ENCODE measurements at regions not wholly inside any gene's neighbourhood (a gene's known extent, or its start where the extent isn't known, plus 50 kb on each side); places are given as distances from the start of the nearest gene placed in this dataset.
"Not testable (repeated sequence)": the region's sequence is repeated elsewhere in the genome, so short reads cannot be mapped to it uniquely, and the experiment has no call there.

DNA sequence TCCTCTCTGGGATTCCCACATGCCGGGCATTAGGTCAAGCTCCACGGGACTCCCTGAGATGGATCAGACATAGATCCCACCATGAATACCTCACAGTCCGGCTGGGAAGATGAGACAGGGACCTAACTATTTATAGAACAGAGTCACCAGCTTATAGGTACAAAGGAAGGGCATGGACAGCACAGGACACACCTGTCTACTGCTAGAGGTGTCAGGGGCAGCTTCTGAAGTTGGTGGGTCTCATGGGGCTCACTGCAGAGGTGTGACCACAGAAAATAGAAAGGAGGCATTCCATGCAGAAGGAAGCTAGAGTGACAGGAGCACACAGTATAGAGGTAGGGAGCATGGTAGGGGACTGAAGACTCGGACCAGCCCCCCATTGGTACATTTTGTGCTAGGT, 1722.4 kb downstream of the SPATA31A7 start:
- not testable (repeated sequence) for H3K18ac ChIP-seq (ENCODE audit: insufficient read length, low read depth, low read length); H4K5ac ChIP-seq (ENCODE audit: insufficient read length, low read depth, low read length); H2AFZ ChIP-seq (ENCODE audit: low read length); H3K27me3 ChIP-seq (ENCODE audit: insufficient read depth, low read length); H3K27ac Mint-ChIP-seq; H3K23ac ChIP-seq (ENCODE audit: insufficient read length, low read depth, low read length); H4K8ac ChIP-seq (replicated peaks; ENCODE audit: insufficient read length, low read depth, low read length); H3K4me1 Mint-ChIP-seq; H2BK20ac ChIP-seq (ENCODE audit: low read depth, low read length, poor library complexity, severe bottlenecking); DNase-seq; H2BK5ac ChIP-seq (ENCODE audit: insufficient read length, low read length); H3T11ph ChIP-seq (ENCODE audit: low read length); H3K9ac ChIP-seq (ENCODE audit: extremely low read depth, insufficient read length, low read length); H2BK12ac ChIP-seq (ENCODE audit: insufficient read length, low read depth, low read length); H2BK120ac ChIP-seq (ENCODE audit: low read depth, low read length, poor library complexity, severe bottlenecking); H3K4me2 ChIP-seq (ENCODE audit: insufficient read depth, insufficient read length, low read length); H2BK15ac ChIP-seq (ENCODE audit: low read depth, low read length); H3K9me3 ChIP-seq (ENCODE audit: control insufficient read depth, low read depth, low read length); H4K91ac ChIP-seq (ENCODE audit: insufficient read length, low read depth, low read length); H3K4ac ChIP-seq (ENCODE audit: low read depth, low read length); H3K4me3 Mint-ChIP-seq; H3K36me3 Mint-ChIP-seq (ENCODE audit: insufficient read depth in 1 of 3, low read depth in 3 of 3); H3K27ac ChIP-seq (ENCODE audit: insufficient read length, low read depth, low read length); H3K23me2 ChIP-seq (ENCODE audit: insufficient read length, low read depth, low read length, poor library complexity, severe bottlenecking); H3K4me1 ChIP-seq (ENCODE audit: insufficient read depth, low read length); H3K14ac ChIP-seq (ENCODE audit: insufficient read depth, low read length); H4K20me1 ChIP-seq (ENCODE audit: control insufficient read depth, insufficient read depth, insufficient read length); H3K79me2 ChIP-seq (ENCODE audit: insufficient read depth, low read length); H3K79me1 ChIP-seq (ENCODE audit: insufficient read depth, low read depth, low read length, poor library complexity, severe bottlenecking); H3K9me3 Mint-ChIP-seq; H3K56ac ChIP-seq (ENCODE audit: insufficient read length, low read depth, low read length); H2AK5ac ChIP-seq (ENCODE audit: insufficient read length, low read length)
- WGBS (ENCODE audit: extremely low coverage, insufficient read length, low lambda C conversion rate): no CpG with 5 or more reads among the region's 4 CpGs
- H3K27me3 Mint-ChIP-seq (ENCODE audit: low read depth): peaks cover 15% of the 10 kb centered on the region

DNA sequence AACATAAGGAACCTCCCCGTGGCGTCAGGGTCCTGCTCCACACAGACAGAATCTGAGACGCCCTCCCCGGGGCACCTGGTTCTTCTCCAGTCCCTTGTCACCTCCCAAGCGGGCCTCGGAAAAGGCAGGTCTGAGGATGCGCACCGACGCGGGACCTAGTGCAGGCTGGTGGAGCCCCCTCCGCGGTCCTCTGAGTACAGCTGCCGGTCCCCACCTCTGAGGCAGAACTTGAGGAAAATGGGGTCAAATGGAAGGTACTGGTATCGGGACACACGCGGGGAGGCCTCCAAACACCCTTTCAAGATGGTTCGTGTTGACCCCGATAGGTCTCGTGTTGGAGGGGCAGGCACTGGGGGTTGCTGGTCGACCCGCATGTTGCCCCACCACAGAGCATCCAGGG, 1725.3 kb downstream of the SPATA31A7 start:
- H2BK15ac ChIP-seq (ENCODE audit: low read depth, low read length); H3K4me3 Mint-ChIP-seq; H3K79me2 ChIP-seq (ENCODE audit: insufficient read depth, low read length); H3K36me3 Mint-ChIP-seq (ENCODE audit: insufficient read depth in 1 of 3, low read depth in 3 of 3); H3K9me3 Mint-ChIP-seq; H2AFZ ChIP-seq (ENCODE audit: low read length); H3K27ac ChIP-seq (ENCODE audit: insufficient read length, low read depth, low read length); H3K4me1 ChIP-seq (ENCODE audit: insufficient read depth, low read length); H4K91ac ChIP-seq (ENCODE audit: insufficient read length, low read depth, low read length); H2BK120ac ChIP-seq (ENCODE audit: low read depth, low read length, poor library complexity, severe bottlenecking); H2BK20ac ChIP-seq (ENCODE audit: low read depth, low read length, poor library complexity, severe bottlenecking); H3K23ac ChIP-seq (ENCODE audit: insufficient read length, low read depth, low read length); H3K9me3 ChIP-seq (ENCODE audit: control insufficient read depth, low read depth, low read length); H2BK12ac ChIP-seq (ENCODE audit: insufficient read length, low read depth, low read length); H3K27ac Mint-ChIP-seq; H4K5ac ChIP-seq (ENCODE audit: insufficient read length, low read depth, low read length); H3K27me3 ChIP-seq (ENCODE audit: insufficient read depth, low read length); H3K9ac ChIP-seq (ENCODE audit: extremely low read depth, insufficient read length, low read length); H3K56ac ChIP-seq (ENCODE audit: insufficient read length, low read depth, low read length); H3K18ac ChIP-seq (ENCODE audit: insufficient read length, low read depth, low read length); DNase-seq; H3K4ac ChIP-seq (ENCODE audit: low read depth, low read length); H3K14ac ChIP-seq (ENCODE audit: insufficient read depth, low read length); H3T11ph ChIP-seq (ENCODE audit: low read length); H2AK5ac ChIP-seq (ENCODE audit: insufficient read length, low read length); H2BK5ac ChIP-seq (ENCODE audit: insufficient read length, low read length); H3K79me1 ChIP-seq (ENCODE audit: insufficient read depth, low read depth, low read length, poor library complexity, severe bottlenecking); H4K20me1 ChIP-seq (ENCODE audit: control insufficient read depth, insufficient read depth, insufficient read length); H3K4me2 ChIP-seq (ENCODE audit: insufficient read depth, insufficient read length, low read length); H3K23me2 ChIP-seq (ENCODE audit: insufficient read length, low read depth, low read length, poor library complexity, severe bottlenecking); H3K4me1 Mint-ChIP-seq; H4K8ac ChIP-seq (replicated peaks; ENCODE audit: insufficient read length, low read depth, low read length): not testable (repeated sequence)
- WGBS (ENCODE audit: extremely low coverage, insufficient read length, low lambda C conversion rate): no CpG with 5 or more reads among the region's 21 CpGs
- peaks cover 16% of the 10 kb centered on the region for H3K27me3 Mint-ChIP-seq (ENCODE audit: low read depth)
